Ovary (tissue), 7 donors: ENCODE measurements at regions not wholly inside any gene's neighbourhood (a gene's known extent, or its start where the extent isn't known, plus 50 kb on each side); places are given as distances from the start of the nearest gene placed in this dataset.

Experiments
- DNase-seq, 5 donors: peaks; one replicate each; pipeline ENCODE4 v3.0.0-alpha.2; 2019 to 2020
- H3K27ac ChIP-seq, 2 donors: fragments of 200-600 bp; one replicate each; pipeline versions ENCODE4 v1.5.1 to v1.8.0; 2019 to 2022
- H3K27me3 ChIP-seq: fragments of 200-600 bp; one replicate; pipeline ENCODE4 v1.8.0; 2022
- H3K36me3 ChIP-seq: fragments of 200-600 bp; sonication (generic); one replicate; pipeline ENCODE4 v1.5.1; 2019
- H3K4me1 ChIP-seq: one replicate; pipeline ENCODE4 v1.8.1; 2013; ENCODE audit warnings: mild to moderate bottlenecking, moderate library complexity; ENCODE audit not compliant: insufficient read depth
- H3K4me3 ChIP-seq: fragments of 200-600 bp; sonication (generic); one replicate; pipeline ENCODE4 v1.5.1; 2017
- H3K9me3 ChIP-seq, 2 donors: fragments of 200-600 bp in 1 of 2; sonication (generic) in 1 of 2; one replicate each; pipeline versions ENCODE4 v1.5.1 to v1.8.1; 2013 to 2019; ENCODE audit warnings: mild to moderate bottlenecking in 1 of 2, moderate library complexity in 1 of 2
- CTCF ChIP-seq, 3 donors: fragments of 450-650 bp in 2 of 3; fragments of 200-600 bp in 1 of 3; IDR thresholded peaks; one replicate each; pipeline versions ENCODE4 v1.5.1 to v1.8.0; 2016 to 2022; ENCODE audit warnings: antibody characterized with exemption in 3 of 3, mild to moderate bottlenecking in 1 of 3
- EP300 ChIP-seq: sonication (generic); formaldehyde crosslinking; IDR thresholded peaks from one replicate; pipeline ENCODE4 v1.6.1; 2017; ENCODE audit warnings: antibody characterized with exemption
- POLR2A ChIP-seq: fragments of 450-650 bp; IDR thresholded peaks from one replicate; pipeline ENCODE4 v1.6.1; 2017; ENCODE audit warnings: antibody characterized with exemption, mild to moderate bottlenecking, moderate library complexity
- WGBS, 3 donors: extraction: QIAGEN DNeasy Blood & Tissue Kit in 1 of 3; methylation state at CpG; one replicate each; pipeline versions ENCODE4 v1.1.5 to v1.1.7; 2013 to 2017; 5-methylcytosine and 5-hydroxymethylcytosine counted together
- intact Hi-C, 4 donors: fragments of 100-400 bp; cut with DNase I; formaldehyde crosslinking; loops; one replicate each; pipeline versions ENCODE4 v1.11.0 to v1.15.1; 2022 to 2023
- donor health status: DM: no; HTN: no; CAD: no; lungs with moderate emphysema.
- donor health status: DM: no; HTN: no; CAD: no.
- donor health status: Bipolar disorder and iron deficiency.
- donor health status: DM: no; HTN: no; CAD: no.
- donor health status: DM: yes; HTN: yes; CAD: no.

GRCh38 chr3:67301556-67301955, 303.4 kb downstream of the KBTBD8 start:
- Histone ChIP-seq H3K36me3 (no peaks in the 10 kb centered on the region), H3K27ac (no peak overlapping the region), H3K4me1 (no peaks in the 10 kb centered on the region), H3K4me3 (no peak overlapping the region), H3K9me3 (no peaks in the 10 kb centered on the region), H3K27me3 (no peaks in the 10 kb centered on the region)
- WGBS, 3 donors, result 40 to 76% (median 66%) methylated on average over 2 of the region's 2 CpGs
- no peak for TF ChIP-seq CTCF (IDR thresholded peaks at IDR 0.05)
- no peak for TF ChIP-seq EP300
- TF ChIP-seq POLR2A, result no peak
- intact Hi-C loops, result no loop called here
- DNase-seq, result no peak

GRCh38 chr3:67302489-67302888, 304.4 kb downstream of the KBTBD8 start:
- no peak overlapping the region for H3K27ac ChIP-seq
- H3K36me3 ChIP-seq, result no peaks in the 10 kb centered on the region
- intact Hi-C loops, result no loop called here
- no peaks in the 10 kb centered on the region for H3K9me3 ChIP-seq
- 69 to 82% (median 75%) methylated on average over 4 of the region's 4 CpGs for WGBS, 3 donors
- H3K4me1 ChIP-seq, result no peaks in the 10 kb centered on the region
- TF ChIP-seq CTCF (IDR thresholded peaks at IDR 0.05) (no peak), EP300 (no peak), POLR2A (no peak)
- no peak overlapping the region for H3K4me3 ChIP-seq
- no peaks in the 10 kb centered on the region for H3K27me3 ChIP-seq
- no peak for DNase-seq

GRCh38 chr3:67305160-67305559, 307.1 kb downstream of the KBTBD8 start:
- intact Hi-C loops, result no loop called here
- Histone ChIP-seq H3K4me1 (no peaks in the 10 kb centered on the region), H3K9me3 (no peaks in the 10 kb centered on the region), H3K27ac (no peak overlapping the region), H3K36me3 (no peaks in the 10 kb centered on the region), H3K4me3 (no peak overlapping the region), H3K27me3 (no peaks in the 10 kb centered on the region)
- DNase-seq, result no peak
- TF ChIP-seq CTCF (IDR thresholded peaks at IDR 0.05) (no peak), POLR2A (no peak), EP300 (no peak)
- 73 to 86% (median 77%) methylated on average over 2 of the region's 2 CpGs for WGBS, 3 donors

- Histone ChIP-seq H3K4me1 (no peaks in the 10 kb centered on the region), H3K36me3 (no peaks in the 10 kb centered on the region), H3K9me3 (no peaks in the 10 kb centered on the region), H3K27ac (no peak overlapping the region), H3K27me3 (no peaks in the 10 kb centered on the region), H3K4me3 (no peak overlapping the region)
- intact Hi-C loops, result no loop called here
- WGBS, 3 donors, result 80 to 87% (median 81%) methylated on average over 2 of the region's 2 CpGs
- no peak for DNase-seq
- no peak for TF ChIP-seq POLR2A
- TF ChIP-seq EP300, result no peak
Measured at GRCh38 chr3:67305922-67306321, 307.8 kb downstream of the KBTBD8 start.

- intact Hi-C loops, result no loop called here
- H3K36me3 ChIP-seq, result no peaks in the 10 kb centered on the region
- H3K9me3 ChIP-seq, result no peaks in the 10 kb centered on the region
- 84 to 91% (median 85%) methylated on average over 4 of the region's 4 CpGs for WGBS, 3 donors
- H3K27me3 ChIP-seq, result no peaks in the 10 kb centered on the region
- no peaks in the 10 kb centered on the region for H3K4me1 ChIP-seq
- TF ChIP-seq CTCF (IDR thresholded peaks at IDR 0.05), result no peak
- TF ChIP-seq POLR2A, result no peak
- no peak for TF ChIP-seq EP300
- no peak overlapping the region for H3K4me3 ChIP-seq
- H3K27ac ChIP-seq, result no peak overlapping the region
- DNase-seq, result no peak
Measured at GRCh38 chr3:67311440-67311839, 313.3 kb downstream of the KBTBD8 start.
